GM21619 (cell line): ENCODE measurements at regions not wholly inside any gene's neighbourhood (a gene's known extent, or its start where the extent isn't known, plus 50 kb on each side); places are given as distances from the start of the nearest gene placed in this dataset.

ENCODE experiments used
- ATAC-seq: cut with Tn5 transposase; IDR thresholded peaks from one replicate; pipeline ENCODE4 v1.9.1; 2021; ENCODE audit not compliant: unreplicated experiment

DNA sequence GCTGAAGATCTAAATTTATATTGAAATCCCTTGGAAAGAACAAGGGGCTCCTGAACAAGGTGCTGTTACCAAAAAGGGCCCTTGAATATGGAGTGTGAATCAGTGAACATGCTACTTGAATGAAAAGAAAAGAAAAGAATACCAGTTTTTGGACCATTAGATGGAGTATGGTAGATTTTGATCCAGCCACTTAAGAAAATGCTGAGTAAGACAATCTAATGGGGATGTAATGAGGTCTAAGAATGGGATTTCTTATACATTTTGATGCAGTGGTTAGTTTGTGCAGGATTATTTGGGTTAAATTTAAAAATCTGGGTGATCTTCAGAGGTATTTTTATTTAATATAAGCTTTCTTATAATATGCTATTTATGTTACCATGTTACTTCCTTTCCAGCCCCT lies 2003.0 kb upstream of the LRRTM1 start:
- no peak for ATAC-seq

DNA sequence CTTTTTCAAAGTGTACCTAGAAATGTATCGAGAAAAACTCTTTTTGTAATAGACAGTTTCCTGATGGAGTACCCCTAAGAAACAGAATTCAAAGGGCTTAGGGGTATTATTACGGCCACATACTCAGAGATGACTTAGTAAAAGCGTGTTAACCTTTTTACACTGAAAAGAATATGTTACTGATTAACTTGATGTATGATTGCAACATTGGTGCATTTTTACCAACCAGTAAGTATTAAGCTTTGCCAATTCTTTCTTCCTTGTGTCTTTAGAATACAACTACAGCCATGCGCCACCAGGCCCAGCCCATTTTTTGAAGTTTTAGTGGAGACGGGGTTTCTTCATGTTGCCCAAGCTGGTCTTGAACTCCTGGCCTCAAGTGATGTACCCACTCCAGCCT lies 1997.0 kb upstream of the LRRTM1 start:
- no peak for ATAC-seq

GRCh38 chr2:82289446-82289845 lies 1984.9 kb upstream of the LRRTM1 start:
- no peak for ATAC-seq

- no peak for ATAC-seq
These were observed 1978.5 kb upstream of the LRRTM1 start for GRCh38 chr2:82283075-82283474.

GRCh38 chr2:82282111-82282882 lies 1977.7 kb upstream of the LRRTM1 start:
- ATAC-seq, result no peak

DNA sequence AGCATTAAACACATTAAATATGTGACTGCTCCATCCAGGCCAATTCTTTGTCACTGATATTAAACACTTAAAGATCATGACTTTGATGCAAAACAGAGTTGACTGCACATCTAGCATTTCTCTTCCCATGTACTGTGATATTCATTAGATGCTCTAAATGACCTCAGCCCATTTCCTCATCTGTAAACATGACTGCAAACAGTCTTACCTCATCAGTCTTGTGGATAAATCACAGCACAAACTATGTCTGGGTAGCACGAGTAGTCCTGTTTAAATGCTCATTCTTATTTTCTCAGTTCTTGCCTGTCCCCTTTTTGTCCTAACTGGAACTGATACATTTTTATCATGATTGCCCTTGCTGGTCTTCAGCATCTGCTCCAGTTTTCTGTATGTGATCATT lies 1974.8 kb upstream of the LRRTM1 start:
- no peak for ATAC-seq

DNA sequence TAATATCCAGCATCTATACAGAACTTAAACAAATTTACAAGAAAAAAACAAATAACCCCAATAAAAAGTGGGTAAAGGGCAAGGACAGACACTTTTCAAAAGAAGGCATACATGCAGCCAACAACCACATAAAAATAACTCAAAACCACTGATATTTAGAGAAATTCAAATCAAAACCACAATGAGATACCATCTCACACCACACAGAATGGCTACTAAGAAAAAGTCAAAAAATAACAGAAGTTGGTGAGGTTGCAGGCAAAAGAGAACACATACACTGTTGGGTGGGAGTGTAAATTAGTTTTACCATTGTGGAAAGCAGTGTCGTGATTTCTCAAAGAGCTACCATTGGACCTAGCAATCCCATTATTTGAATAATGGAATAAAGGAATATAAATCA lies 1973.9 kb upstream of the LRRTM1 start:
- no peak for ATAC-seq

- ATAC-seq, result no peak
These were observed 1971.0 kb upstream of the LRRTM1 start for GRCh38 chr2:82275599-82275998.

- no peak for ATAC-seq
These were observed 1963.9 kb upstream of the LRRTM1 start for GRCh38 chr2:82268446-82268845.

DNA sequence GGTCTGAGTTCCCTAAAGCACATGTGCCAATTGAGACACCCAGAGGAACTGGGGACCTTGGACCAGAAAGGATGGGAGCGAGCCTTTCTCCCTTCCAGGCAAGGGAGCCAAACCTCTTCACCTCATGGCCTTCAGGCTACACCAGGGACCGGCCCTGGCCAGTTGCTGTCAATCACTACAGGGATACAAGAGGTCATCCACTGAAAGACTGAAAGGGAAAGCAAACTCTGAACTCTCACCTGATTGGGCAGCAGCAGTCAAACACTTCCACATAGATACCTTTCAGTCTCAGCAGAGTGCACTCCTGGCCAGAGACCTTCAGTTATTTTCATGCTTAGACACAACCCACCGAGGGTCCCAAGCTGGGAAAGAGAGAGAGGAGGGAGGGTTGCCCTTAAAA lies 1956.0 kb upstream of the LRRTM1 start:
- ATAC-seq, result no peak

DNA sequence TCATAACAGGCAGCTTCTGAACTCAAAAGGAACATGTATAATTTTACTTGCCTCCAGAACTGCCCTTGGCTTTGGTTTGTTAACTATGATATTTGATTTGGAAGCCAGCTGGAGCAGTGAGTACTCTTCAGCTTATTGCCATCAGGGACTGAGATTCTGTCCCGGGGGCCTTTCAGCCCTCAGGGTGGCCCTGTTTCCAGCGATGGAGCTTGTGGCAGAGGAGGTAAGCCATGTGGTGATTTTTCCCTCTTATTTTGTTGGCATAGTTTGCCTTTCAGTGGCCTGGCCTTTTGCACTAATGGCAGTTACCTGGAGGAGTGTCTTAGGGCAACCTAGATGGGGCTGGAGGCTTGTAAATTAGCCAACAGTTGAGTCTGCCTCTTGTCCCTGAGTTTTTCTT lies 1955.0 kb upstream of the LRRTM1 start:
- no peak for ATAC-seq

DNA sequence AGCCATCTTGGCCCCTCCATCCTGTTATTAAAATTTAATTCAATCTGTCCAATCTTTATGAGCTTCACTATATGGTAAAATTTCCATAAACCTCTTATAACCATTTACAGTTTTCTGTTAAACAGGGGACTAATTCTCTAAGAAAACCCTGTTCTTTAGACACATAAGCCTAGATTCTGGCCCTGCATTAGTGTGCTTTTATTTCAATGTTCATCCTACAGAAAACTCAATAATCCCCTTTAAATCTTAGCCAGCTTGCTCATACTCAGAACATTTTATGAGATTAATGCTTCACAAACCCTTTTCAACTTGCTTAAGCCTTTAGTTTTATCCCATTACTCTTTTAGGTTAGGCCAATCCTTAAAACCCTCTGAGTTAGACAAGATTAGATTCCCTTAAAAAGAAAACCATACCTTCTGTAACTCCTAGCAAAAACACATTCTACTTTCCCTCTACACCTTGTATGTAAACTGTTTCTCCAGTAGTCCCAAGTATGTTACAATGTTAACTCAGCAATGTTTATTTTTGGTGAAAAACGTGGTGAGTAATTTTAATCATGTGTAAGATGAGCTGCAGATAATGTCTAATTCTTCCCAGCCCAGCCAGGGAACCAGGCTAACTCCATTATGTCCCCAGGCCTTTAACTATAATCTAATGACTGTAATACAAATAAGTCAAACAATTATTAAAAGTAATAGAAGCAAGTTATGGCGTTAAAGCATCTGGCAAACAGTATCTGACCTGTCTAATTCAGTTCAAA lies 1953.4 kb upstream of the LRRTM1 start:
- no peak for ATAC-seq

- ATAC-seq, result no peak
These were observed 1952.6 kb upstream of the LRRTM1 start for GRCh38 chr2:82256983-82257632.

- no peak for ATAC-seq
These were observed 1951.7 kb upstream of the LRRTM1 start for GRCh38 chr2:82256288-82256687.

DNA sequence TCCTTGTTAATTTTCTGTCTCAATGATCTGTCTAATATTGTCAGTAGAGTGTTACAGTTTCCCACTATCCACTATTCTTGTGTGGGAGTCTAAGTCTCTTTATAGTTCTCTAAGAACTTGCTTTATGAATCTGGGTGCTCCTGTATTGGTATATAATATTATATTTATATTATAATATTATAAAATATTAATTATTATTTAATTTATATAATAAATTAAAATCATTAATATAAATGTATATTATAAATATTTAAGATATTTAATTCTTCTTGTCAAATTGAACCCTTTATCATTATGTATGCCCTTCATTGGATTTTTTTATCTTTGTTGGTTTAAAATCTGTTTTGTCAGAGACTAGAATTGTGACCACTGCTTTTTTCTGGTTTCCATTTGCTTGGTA lies 1950.2 kb upstream of the LRRTM1 start:
- ATAC-seq, result no peak

GRCh38 chr2:82246220-82246775 lies 1941.7 kb upstream of the LRRTM1 start:
- ATAC-seq, result no peak

DNA sequence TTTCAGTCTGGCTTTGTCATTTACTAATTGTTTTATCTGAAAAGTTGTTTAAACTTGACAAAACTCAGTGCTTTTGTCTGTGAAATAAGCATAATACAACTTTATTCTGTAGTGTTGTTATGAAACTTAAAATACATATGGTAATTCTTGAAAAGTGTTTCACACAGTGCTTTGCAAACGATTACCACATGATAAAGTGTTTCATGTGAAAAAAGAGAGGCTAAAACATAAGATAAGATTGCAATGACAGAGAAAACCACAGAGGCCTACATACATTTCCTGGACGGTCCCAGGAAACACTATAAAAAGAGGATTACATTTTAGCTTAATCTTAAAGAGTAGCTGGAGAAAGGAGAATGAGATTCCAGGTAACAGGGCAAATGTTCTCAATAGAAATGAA lies 1934.6 kb upstream of the LRRTM1 start:
- no peak for ATAC-seq

GRCh38 chr2:82237994-82238662 lies 1933.6 kb upstream of the LRRTM1 start:
- no peak for ATAC-seq

DNA sequence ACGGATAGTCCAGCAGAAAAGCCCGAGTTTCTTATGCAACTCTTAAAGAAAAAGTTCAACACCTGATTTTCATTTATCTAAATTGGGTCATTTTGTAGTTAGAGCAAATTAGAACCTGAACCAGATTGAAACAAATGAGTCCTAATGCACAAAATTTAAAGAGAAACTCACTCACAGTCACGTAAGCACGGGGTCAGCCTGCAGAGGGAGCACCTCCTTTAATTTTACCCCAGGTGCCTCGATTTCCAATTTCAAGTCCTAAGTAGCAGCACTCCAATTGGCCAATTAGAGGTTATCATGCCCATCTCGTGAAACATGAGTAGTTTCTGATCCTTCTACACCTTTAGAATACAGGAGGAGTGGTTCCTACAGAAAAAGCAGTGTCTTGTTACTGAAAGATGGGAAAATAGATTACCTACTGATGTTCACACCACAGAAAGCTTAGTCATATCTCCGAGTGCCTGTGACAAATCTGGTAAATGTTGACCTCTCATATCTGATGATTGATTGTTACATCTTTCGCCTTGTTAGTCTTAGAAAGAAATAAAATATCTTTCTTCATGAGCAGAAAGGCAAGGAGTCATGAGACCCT lies 1929.8 kb upstream of the LRRTM1 start:
- ATAC-seq, result no peak

GRCh38 chr2:82233806-82234205 lies 1929.3 kb upstream of the LRRTM1 start:
- ATAC-seq, result no peak

GRCh38 chr2:82230406-82230805 lies 1925.9 kb upstream of the LRRTM1 start:
- no peak for ATAC-seq
